ENCODE measurements at regions not wholly inside any gene's neighbourhood (a gene's known extent, or its start where the extent isn't known, plus 50 kb on each side); places are given as distances from the start of the nearest gene placed in this dataset.

DNA sequence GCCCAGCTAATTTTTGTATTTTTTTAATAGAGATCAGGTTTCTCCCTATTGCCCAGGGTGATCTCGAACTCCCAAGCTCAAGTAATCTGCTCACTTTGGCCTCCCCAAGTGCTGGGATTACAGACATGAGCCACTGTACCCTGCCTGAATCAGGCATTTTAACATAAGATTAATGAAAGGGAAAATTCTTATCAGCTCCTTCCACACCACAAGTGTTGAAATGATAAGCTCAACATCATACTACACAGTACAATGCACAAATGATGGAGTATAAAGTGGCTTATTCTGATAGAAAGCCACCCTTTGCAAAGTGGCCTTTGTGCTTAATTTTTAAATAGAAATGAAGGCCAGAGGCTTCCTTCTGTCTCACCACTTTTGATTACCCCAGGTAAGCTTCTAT, 71.3 kb upstream of the MCHR2 start:
- TF ChIP-seq, protein P1, sequence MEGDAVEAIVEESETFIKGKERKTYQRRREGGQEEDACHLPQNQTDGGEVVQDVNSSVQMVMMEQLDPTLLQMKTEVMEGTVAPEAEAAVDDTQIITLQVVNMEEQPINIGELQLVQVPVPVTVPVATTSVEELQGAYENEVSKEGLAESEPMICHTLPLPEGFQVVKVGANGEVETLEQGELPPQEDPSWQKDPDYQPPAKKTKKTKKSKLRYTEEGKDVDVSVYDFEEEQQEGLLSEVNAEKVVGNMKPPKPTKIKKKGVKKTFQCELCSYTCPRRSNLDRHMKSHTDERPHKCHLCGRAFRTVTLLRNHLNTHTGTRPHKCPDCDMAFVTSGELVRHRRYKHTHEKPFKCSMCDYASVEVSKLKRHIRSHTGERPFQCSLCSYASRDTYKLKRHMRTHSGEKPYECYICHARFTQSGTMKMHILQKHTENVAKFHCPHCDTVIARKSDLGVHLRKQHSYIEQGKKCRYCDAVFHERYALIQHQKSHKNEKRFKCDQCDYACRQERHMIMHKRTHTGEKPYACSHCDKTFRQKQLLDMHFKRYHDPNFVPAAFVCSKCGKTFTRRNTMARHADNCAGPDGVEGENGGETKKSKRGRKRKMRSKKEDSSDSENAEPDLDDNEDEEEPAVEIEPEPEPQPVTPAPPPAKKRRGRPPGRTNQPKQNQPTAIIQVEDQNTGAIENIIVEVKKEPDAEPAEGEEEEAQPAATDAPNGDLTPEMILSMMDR (IDR thresholded peaks at IDR 0.05; ENCODE audit: insufficient read depth, low read length, poor library complexity, severe bottlenecking): no peak
- TF ChIP-seq EZH2phosphoT487 (conservative IDR thresholded peaks at IDR 0.05; ENCODE audit: low read length): no peak
